Umbilical cord (tissue), 1 donor: ENCODE measurements at regions not wholly inside any gene's neighbourhood (a gene's known extent, or its start where the extent isn't known, plus 50 kb on each side); places are given as distances from the start of the nearest gene placed in this dataset.

Experiments
- DNase-seq: peaks from one replicate; pipeline ENCODE4 v3.0.0-alpha.2; 2015; ENCODE audit warnings: low spot score

GRCh38 chr18:46265196-46266156 is 161.3 kb downstream of the HAUS1 start:
- DNase-seq: no peak

DNA sequence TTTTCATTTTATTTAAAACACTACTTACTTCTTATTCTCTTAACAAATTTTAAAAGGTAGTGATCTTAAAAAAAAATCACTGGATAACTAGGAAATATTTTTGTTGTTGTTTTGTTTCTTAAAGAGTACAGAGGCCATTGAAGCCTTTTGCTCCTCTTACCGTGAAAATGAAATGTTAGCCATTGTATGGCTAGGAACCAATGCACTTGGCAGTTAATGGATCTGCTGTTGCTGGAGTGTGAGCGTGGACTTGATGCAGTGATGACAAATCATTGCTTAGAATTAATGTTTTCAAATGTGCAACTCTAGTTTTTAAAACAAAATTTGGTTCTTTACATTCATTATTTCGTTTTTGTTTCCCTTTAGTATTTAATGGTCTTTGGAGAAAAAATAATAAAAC is 162.3 kb downstream of the HAUS1 start:
- DNase-seq: no peak

GRCh38 chr18:46268671-46269070 is 164.5 kb downstream of the HAUS1 start:
- no peak for DNase-seq

GRCh38 chr18:46269275-46269674 is 165.1 kb downstream of the HAUS1 start:
- no peak for DNase-seq

GRCh38 chr18:46271488-46271887 is 167.3 kb downstream of the HAUS1 start:
- no peak for DNase-seq

GRCh38 chr18:46273861-46274260 is 169.7 kb downstream of the HAUS1 start:
- no peak for DNase-seq

DNA sequence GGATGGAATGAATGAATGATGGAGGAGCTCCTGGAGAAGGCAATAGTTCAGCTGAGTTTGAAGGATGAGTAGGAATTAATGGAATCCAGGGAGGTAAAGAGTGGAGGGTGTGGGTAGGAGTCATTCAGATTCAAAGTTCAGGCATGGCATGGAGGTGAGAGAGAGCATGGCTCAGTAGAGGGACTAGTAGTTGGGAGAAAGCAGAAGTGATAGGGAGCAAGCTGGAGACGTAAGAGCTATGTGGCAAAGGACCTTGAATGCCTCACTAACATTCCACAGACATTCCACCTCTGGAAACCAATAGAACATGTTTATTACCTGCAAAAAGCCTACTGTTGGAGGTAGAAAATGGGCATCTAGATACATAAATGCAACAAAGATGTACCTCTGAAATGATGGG is 170.1 kb downstream of the HAUS1 start:
- no peak for DNase-seq

DNA sequence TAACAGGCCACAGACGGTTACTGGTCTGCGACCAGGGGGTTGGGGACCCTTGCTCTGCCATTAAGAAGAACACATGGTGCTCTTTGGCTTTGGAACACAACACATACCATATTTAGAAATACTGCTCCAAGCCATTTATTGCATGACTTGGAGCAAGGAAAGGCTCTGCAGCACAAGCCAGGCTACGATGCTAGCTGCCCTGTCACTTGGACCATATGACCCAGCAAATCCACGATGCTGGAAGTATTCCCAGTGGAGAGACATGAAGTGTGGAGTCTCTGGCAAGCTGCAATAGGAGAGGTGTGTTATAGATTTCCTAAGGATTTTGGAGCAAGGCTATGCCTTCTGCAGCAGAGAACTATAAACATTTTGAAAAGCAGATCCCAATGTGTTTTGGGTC is 171.2 kb downstream of the HAUS1 start:
- DNase-seq: no peak

DNA sequence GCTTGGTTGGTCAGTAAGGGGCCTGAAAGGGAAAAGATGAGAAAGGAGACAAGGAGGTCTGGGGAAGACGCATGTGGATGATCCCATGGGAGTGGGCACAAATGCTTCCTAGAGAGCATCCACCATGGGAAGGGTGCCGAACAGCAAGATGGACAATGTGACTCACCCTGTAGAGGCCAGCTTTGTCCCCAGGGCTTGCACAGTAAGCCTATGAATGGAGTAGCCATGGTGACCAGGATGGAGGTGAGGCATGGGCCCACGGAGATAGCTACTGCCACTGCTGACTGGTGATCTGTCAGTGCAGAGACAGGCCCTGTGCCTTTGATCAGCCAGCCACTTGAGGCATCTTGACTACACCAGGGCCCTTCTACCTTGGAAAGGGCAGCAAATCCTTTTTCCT is 172.6 kb downstream of the HAUS1 start:
- DNase-seq: no peak

GRCh38 chr18:46278481-46279465 is 174.6 kb downstream of the HAUS1 start:
- peak; percentile 12 for DNase-seq

- no peak for DNase-seq
These were observed 175.5 kb downstream of the HAUS1 start for GRCh38 chr18:46279673-46280072.

DNA sequence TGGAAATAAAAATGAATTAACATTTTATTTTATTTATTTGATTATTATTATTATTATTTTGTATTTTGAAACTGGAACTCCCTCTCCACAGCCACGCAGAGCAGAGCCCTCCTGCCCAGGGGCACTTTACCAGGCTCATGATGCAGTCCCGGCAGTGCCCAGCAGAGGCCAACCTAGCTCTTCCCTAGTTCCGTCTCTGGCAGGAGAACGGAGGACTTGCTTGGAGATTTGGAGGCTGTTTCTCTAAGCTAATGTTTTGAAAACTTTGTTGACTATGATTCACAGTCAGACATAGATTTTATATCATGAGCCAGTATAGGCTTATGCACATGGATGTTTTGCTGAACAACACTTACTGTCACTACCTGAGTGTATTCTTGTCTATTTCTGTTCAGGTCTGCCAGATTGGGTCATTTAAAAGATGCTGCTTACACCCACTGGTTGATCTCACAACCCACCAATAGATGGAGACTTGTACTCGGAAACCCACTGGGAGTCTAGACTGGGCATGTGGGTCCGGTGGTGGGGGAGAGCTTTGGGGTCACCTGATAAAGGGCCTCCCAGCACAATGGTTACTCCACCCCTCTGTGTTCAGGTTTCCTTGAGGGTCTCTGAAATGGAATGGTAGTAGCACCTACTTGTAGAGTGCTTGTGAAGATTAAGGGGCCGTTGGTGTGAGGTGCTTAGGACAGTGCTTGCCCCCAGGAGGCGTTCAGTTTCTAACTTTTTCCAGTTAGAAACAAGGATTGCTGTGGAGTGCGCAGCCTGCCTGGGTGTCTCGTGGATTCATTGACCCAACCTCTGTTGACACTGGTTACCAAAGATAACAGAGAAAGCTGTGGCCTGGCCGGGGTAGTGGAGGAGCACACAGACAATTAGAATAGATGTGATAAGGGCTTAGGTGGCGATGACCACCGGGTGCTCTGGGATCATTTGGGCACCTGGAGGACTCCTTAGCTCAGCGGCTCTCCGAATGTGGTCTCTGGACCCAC is 177.3 kb downstream of the HAUS1 start:
- DNase-seq: peak; percentile 81

DNA sequence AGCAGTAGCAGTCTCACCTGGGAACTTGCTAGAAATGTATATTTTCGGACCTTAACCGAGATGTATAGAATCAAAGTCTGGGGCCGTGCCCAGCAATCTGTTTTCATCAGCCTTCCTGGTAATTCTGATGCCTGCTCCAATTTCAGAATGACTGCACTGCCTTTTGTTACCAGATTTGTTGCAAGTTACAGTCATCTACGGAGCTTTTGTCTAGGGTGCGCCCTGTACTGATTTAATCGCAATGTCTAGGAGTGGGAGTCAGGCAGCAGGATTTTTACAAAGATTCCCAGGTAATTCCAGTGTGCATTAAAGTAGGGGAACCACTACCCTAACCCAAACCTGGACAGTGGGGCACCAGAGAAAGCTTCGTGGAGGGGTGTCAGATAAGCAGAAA is 178.0 kb downstream of the HAUS1 start:
- DNase-seq: no peak

DNA sequence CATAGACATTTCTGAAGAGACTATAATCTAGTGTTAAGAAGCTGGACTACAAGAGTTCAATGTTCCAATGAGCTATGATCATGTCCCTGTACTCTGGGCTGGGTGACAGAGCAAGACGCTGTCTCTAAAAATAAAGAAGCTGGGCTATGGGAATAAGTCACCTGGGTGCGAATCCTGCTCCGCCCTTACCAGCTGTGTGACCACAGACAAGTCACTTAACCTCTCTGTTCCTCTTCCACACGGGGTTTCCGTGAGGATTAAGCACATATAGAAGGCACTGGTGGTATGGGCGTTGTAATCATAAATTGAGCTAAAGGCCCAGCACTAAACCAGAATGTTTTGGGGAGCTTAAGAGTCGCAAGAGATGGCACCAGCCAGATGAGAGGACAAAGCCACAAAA is 178.5 kb downstream of the HAUS1 start:
- DNase-seq: no peak

GRCh38 chr18:46283268-46283667 is 179.1 kb downstream of the HAUS1 start:
- DNase-seq: no peak

- DNase-seq: no peak
These were observed 179.7 kb downstream of the HAUS1 start for GRCh38 chr18:46283895-46284295.

- no peak for DNase-seq
These were observed 185.3 kb downstream of the HAUS1 start for GRCh38 chr18:46289463-46289862.

DNA sequence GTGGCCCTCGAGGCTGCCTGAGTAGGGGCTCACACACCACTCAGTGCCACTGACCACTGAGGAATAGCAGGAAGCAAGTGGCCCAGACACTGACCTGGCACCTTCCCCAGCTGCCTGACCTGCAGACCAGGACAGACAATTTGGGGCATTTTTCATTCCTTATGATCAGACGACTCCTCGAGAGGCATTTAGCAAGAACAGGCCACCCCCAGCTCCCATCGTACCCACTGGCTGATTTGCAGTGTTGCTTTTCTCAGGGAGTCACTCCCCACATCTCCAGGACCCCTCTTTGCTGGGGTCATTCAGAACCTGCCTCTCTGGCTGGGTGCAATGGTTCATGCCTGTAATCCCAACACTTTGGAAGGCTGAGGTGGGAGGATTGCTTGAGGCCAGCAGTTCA is 185.7 kb downstream of the HAUS1 start:
- DNase-seq: no peak

DNA sequence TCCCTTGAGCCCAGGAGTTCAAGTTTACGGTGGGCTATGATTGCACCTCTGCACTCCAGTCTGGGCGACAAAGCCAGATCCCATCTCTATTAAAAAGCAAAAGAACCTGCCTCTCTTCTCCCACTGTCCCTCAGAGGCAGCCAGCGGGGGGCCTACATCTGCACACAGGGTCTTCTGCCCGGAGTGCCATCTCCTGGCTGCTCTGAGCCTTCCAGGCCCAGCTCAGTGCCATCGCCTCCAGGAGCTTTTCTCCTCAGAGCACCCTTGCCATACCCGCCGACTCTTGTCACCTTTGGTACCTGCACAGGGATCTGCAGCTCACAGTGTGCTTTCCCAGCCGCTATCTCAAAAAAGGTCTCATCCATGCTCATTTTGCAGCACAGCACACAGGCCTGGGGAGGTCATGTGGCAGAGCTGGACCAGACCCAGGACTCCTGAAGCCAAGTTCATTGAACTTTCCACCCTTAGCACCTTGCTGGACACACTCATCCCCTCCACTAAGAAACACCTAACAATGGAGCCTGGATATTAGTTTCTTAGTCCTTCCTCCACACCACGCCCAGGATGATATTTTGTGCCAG is 186.3 kb downstream of the HAUS1 start:
- no peak for DNase-seq

GRCh38 chr18:46291149-46291548 is 187.0 kb downstream of the HAUS1 start:
- DNase-seq: no peak

GRCh38 chr18:46293742-46294181 is 189.6 kb downstream of the HAUS1 start:
- DNase-seq: peak; percentile 26
